MM.1S (cell line): ENCODE measurements at regions not wholly inside any gene's neighbourhood (a gene's known extent, or its start where the extent isn't known, plus 50 kb on each side); places are given as distances from the start of the nearest gene placed in this dataset.

Source experiments
- DNase-seq: peaks from one replicate; pipeline ENCODE4 v3.0.0-alpha.2; 2015
- H2AFZ ChIP-seq: fragments of 300-600 bp; sonication (generic); 2 replicates; pipeline ENCODE4 v1.6.0; 2016; ENCODE audit warnings: antibody characterized with exemption, low read length
- H3F3A ChIP-seq: fragments of 300-600 bp; sonication (generic); 2 replicates; pipeline ENCODE4 v1.6.1; 2016; ENCODE audit warnings: mild to moderate bottlenecking, antibody characterized with exemption, low read length, moderate library complexity, mixed read lengths; ENCODE audit not compliant: insufficient read depth
- H3K27ac ChIP-seq: fragments of 300-600 bp; sonication (generic); 2 replicates; pipeline ENCODE4 v1.5.1; 2016; ENCODE audit warnings: mild to moderate bottlenecking, low read length
- H3K27me3 ChIP-seq: fragments of 300-600 bp; sonication (generic); replicated peaks from 2 replicates; pipeline ENCODE4 v1.6.0; 2016; ENCODE audit warnings: low read length; ENCODE audit not compliant: insufficient read depth
- H3K36me3 ChIP-seq: fragments of 300-600 bp; sonication (generic); replicated peaks from 2 replicates; pipeline ENCODE4 v1.6.1; 2016; ENCODE audit warnings: mild to moderate bottlenecking, low read length, mixed read lengths; ENCODE audit not compliant: insufficient read depth
- H3K4me1 ChIP-seq: fragments of 300-600 bp; sonication (generic); 2 replicates; pipeline ENCODE4 v1.6.1; 2016; ENCODE audit warnings: low read length, mixed read lengths
- H3K4me2 ChIP-seq: fragments of 300-600 bp; sonication (generic); 2 replicates; pipeline ENCODE4 v1.6.0; 2016; ENCODE audit warnings: low read depth, low read length
- H3K4me3 ChIP-seq: fragments of 300-600 bp; sonication (generic); 2 replicates; pipeline ENCODE4 v1.5.1; 2016; ENCODE audit warnings: low read length, mixed read lengths
- H3K79me2 ChIP-seq: fragments of 300-600 bp; sonication (generic); 2 replicates; pipeline ENCODE4 v1.6.1; 2016; ENCODE audit warnings: mixed run types, low read length, mixed read lengths
- H3K9ac ChIP-seq: fragments of 300-600 bp; sonication (generic); 2 replicates; pipeline ENCODE4 v1.6.1; 2016; ENCODE audit warnings: low read length, mixed read lengths
- H3K9me2 ChIP-seq: fragments of 300-600 bp; sonication (generic); replicated peaks from 2 replicates; pipeline ENCODE4 v1.6.1; 2016; ENCODE audit warnings: mild to moderate bottlenecking, low read length, mixed read lengths; ENCODE audit not compliant: insufficient read depth
- H3K9me3 ChIP-seq: fragments of 300-600 bp; sonication (generic); replicated peaks from 2 replicates; pipeline ENCODE4 v1.6.1; 2016; ENCODE audit warnings: mild to moderate bottlenecking, low read length, mixed read lengths; ENCODE audit not compliant: insufficient read depth
- H4K20me1 ChIP-seq: fragments of 300-600 bp; sonication (generic); 2 replicates; pipeline ENCODE4 v1.6.1; 2016; ENCODE audit warnings: mild to moderate bottlenecking, low read length, moderate library complexity, mixed read lengths; ENCODE audit not compliant: insufficient read depth
- CTCF ChIP-seq: fragments of 300-600 bp; sonication (generic); IDR thresholded peaks from 2 replicates; pipeline ENCODE4 v1.5.1; 2016; ENCODE audit warnings: antibody characterized with exemption, low read length, mixed read lengths
- EZH2 ChIP-seq: fragments of 300-600 bp; sonication (generic); optimal IDR thresholded peaks from 2 replicates; pipeline ENCODE3; 2017; ENCODE audit warnings: low read depth, mild to moderate bottlenecking, antibody characterized with exemption, low read length, mixed read lengths
- EZH2phosphoT487 ChIP-seq: fragments of 300-600 bp; sonication (generic); IDR thresholded peaks from 2 replicates; pipeline ENCODE4 v1.6.1; 2018; ENCODE audit warnings: antibody characterized with exemption, low read length

GRCh38 chr2:234674781-234675201, 177.9 kb upstream of the ARL4C start:
- no peak for TF ChIP-seq CTCF
- TF ChIP-seq EZH2phosphoT487, result no peak
- TF ChIP-seq EZH2, result no peak
- Histone ChIP-seq H3K4me3 (no peak overlapping the region), H4K20me1 (no peaks in the 10 kb centered on the region), H3K27me3 (no peaks in the 10 kb centered on the region), H3F3A (no peaks in the 10 kb centered on the region), H3K9ac (no peak overlapping the region), H3K4me2 (no peak overlapping the region), H3K79me2 (no peaks in the 10 kb centered on the region), H3K9me2 (no peaks in the 10 kb centered on the region), H2AFZ (no peak overlapping the region), H3K9me3 (no peaks in the 10 kb centered on the region), H3K27ac (no peak overlapping the region), H3K36me3 (no peaks in the 10 kb centered on the region), H3K4me1 (no peaks in the 10 kb centered on the region)
- DNase-seq, result no peak

GRCh38 chr2:234673961-234674759, 177.3 kb upstream of the ARL4C start:
- H3K4me1 ChIP-seq, result no peaks in the 10 kb centered on the region
- no peaks in the 10 kb centered on the region for H3F3A ChIP-seq
- no peak overlapping the region for H2AFZ ChIP-seq
- H3K27me3 ChIP-seq, result no peaks in the 10 kb centered on the region
- DNase-seq, result no peak
- no peak overlapping the region for H3K27ac ChIP-seq
- H4K20me1 ChIP-seq, result no peaks in the 10 kb centered on the region
- H3K4me3 ChIP-seq, result no peak overlapping the region
- TF ChIP-seq EZH2phosphoT487, result no peak
- no peak for TF ChIP-seq CTCF
- TF ChIP-seq EZH2, result no peak
- no peaks in the 10 kb centered on the region for H3K79me2 ChIP-seq
- no peaks in the 10 kb centered on the region for H3K9me2 ChIP-seq
- no peak overlapping the region for H3K9ac ChIP-seq
- H3K9me3 ChIP-seq, result no peaks in the 10 kb centered on the region
- H3K4me2 ChIP-seq, result no peak overlapping the region
- H3K36me3 ChIP-seq, result no peaks in the 10 kb centered on the region

GRCh38 chr2:234673501-234673900, 176.6 kb upstream of the ARL4C start:
- Histone ChIP-seq H3K27me3 (no peaks in the 10 kb centered on the region), H3K27ac (no peak overlapping the region), H3K9ac (no peak overlapping the region), H2AFZ (no peak overlapping the region), H3K36me3 (no peaks in the 10 kb centered on the region), H3K9me2 (no peaks in the 10 kb centered on the region), H4K20me1 (no peaks in the 10 kb centered on the region), H3K79me2 (no peaks in the 10 kb centered on the region), H3K4me1 (no peaks in the 10 kb centered on the region), H3K4me3 (no peak overlapping the region), H3K4me2 (no peak overlapping the region), H3F3A (no peaks in the 10 kb centered on the region), H3K9me3 (no peaks in the 10 kb centered on the region)
- DNase-seq, result no peak
- TF ChIP-seq EZH2, result no peak
- no peak for TF ChIP-seq CTCF
- TF ChIP-seq EZH2phosphoT487, result no peak
